NCI-H510A (cell line): ENCODE measurements at regions not wholly inside any gene's neighbourhood (a gene's known extent, or its start where the extent isn't known, plus 50 kb on each side); places are given as distances from the start of the nearest gene placed in this dataset.
"Not testable (repeated sequence)": the region's sequence is repeated elsewhere in the genome, so short reads cannot be mapped to it uniquely, and the experiment has no call there.

ENCODE experiments used
- DNase-seq: peaks from one replicate; lab custom pipeline; 2025; lab: John Stamatoyannopoulos, UW

DNA sequence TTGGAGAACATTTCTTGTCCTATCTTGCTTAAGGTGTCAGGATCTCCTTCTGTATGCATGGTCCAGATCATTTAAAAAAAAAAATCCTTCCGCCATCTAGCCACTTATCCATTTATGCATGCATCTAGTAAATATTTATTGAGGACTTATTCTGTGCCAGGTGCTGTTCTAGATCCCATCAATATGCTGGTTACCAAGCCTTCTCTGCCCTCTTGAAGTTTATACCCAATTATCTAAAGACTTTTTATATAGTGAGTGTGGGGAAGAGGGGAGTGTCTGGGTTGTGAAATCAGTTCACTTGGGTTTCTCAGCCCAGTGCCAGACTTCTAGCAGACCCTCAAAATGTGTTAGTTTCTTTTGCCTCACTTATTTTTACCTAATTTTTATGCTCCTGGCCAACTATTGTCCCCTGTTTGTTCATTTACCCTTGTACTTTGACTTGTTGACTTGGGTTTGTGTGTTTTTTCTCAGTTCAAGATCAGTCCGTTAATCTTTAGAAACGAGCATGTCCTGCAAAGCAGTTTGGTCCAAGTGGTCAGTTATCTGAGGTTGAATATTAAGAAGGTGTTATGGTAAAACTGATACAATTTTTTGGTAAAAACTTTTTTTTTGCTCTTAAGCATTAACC is 488.9 kb downstream of the PCNX1 start:
- DNase-seq: no peak

DNA sequence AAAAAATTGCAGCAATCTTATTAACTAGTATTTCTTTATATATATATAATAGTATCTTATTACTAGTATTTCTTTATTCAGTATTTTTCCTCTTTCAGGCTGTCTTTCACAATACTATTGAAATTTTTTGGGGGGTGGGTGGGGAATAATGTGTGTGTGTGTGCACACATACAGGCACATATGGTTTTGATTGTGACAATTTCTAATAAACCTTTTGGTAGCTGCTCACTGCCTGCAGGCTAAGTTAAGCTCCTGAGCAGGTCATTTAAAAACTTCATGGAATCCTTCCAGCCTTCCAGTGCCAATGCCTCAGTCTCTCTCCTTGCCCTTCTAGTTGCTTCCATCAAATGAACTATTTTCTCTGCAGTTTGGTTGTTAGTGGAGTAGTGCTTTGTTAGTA is 490.1 kb downstream of the PCNX1 start:
- no peak for DNase-seq

DNA sequence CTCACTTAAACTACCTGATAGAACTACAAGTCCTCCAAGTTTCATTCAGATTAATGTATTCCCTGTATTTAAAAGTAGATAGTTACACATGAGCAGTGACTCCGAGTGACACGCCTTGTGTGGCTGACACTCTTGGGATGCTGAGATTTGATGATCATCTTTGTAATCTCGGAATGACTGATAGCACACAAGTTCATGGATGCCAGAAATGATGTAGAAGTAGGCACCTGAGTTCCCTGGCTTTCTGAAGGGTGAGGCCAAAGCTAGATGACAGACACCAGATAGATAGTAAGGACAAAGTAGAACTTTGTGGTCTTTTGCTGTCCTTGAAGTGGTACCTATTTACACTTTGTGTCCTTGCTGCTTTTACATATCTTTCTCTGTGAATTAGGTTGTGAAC is 491.2 kb downstream of the PCNX1 start:
- no peak for DNase-seq

DNA sequence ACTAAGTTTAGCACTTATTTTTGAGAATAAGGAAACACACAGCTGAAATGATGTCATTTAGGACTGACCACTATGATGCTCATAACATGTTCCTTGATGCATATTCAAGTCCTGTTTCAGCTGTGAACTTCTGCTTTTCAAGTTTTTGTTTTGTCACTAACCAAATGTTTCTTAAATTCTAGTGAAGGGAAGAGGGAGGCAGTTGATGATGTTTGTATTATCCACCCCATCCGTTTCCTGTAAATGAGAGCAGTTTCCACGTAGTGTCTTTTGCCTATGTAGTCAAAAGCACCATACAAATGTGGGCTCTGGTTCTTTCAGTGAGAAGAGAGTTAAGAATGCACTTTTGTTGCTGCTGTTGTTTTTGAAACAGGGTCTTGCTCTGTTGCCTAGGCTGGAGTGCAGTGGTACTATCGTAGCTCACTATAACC is 491.8 kb downstream of the PCNX1 start:
- no peak for DNase-seq

DNA sequence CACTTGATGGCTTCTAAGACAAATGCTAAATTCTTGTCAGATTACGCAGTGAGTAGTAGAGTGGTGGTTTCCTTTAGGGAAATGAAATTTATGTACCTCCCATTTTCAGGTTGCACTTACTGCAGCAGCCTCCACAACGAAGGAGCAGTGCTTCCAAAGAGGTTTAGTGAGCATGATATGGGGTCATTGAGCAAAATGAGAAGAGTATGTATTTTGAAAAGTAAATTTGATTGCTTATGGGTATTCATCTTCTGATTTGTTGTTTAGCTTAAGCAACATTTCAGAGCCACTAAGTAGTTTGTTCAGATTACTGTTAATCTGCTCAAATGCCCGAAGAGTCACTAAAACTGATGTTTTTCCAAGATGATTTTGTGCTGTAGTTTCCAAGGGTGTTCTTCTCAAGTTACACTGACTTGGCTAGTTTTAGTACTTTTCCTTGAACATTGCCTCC is 493.6 kb downstream of the PCNX1 start:
- DNase-seq: no peak

DNA sequence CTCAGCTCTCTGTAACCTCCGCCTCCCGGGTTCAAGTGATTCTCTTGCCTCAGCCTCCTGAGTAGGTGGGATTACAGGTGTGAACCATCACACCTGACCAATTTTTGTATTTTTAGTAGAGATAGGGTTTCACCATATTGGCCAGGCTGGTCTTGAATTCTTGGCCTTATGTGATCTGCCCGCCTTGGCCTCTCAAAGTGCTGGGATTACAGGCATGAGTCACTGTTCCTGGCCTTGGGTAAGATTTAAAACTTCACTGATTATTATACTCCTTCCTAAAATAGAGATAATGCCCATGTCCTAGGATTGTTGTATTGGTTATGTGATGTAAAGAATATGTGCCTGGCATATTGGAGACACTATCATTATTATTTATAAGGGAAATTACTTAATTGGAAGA is 495.2 kb downstream of the PCNX1 start:
- DNase-seq: not testable (repeated sequence)

DNA sequence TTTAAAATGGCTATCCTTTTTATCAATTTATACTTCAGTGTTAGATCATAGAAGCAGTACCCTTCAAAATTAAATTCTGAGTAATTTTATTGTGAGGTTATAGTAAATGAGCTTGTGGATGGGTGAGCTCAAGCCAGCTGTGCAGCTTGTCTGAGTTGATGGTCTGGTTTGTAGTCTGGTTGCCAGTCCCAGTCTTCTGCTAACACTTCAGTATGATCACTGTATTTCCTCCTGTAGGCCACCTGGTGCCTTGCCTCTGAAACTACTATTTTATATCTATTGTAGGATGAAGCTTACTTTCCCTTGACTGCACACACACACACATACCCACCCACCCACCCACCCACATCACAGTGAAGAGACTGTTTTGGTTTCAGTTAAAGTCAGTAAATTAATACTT is 496.4 kb downstream of the PCNX1 start:
- peak; percentile 16 for DNase-seq

DNA sequence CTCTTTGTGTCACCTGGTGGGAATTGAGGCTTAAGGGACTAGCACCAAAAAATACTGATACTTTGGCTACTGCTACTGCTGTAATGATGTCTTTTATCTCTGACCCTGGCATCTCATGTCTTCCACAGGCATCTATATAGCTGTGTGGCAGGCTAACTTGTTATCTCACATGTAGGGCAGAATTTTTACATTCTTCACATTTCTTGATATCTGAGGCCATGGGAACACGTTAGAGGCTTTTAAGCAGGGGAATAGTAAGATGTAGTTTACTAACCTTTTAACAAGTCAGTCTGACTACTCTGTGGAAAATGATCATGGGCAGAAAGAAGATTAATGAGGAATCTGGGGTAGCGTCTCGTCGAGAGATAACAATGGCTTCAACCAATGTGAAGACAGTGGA is 498.4 kb downstream of the PCNX1 start:
- DNase-seq: no peak

DNA sequence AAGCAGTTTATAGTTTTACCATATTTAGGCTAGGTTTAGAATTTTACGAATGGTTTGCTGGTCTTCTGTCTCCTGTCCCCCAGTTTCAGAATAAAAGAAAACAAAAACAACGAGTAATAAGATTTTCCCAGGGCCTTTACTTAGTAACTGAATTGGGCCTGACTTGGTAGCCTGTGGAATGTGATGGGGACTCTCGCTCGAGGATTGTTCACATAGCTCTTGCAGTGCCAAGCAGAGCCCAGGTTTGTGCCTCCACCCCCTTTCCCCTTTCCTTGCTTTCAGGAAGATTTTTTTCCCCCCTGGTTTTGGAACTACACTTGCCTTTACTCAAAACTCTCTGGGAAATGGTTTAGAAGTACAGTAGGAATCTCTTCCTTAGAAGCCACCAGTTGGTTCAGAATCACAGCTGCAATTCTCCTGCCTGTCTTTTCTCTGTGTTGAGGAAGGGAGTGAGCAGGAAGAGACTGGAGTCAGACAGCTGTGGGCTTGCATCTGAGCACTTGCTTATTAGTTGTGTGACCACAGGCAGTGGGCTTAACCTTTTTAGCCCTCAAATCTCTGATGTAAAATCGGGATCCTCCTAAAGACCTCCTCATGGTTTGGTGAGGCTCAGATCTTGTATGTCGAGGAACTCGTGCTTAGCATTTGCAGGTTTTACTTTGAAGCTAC is 501.2 kb downstream of the PCNX1 start:
- DNase-seq: no peak

DNA sequence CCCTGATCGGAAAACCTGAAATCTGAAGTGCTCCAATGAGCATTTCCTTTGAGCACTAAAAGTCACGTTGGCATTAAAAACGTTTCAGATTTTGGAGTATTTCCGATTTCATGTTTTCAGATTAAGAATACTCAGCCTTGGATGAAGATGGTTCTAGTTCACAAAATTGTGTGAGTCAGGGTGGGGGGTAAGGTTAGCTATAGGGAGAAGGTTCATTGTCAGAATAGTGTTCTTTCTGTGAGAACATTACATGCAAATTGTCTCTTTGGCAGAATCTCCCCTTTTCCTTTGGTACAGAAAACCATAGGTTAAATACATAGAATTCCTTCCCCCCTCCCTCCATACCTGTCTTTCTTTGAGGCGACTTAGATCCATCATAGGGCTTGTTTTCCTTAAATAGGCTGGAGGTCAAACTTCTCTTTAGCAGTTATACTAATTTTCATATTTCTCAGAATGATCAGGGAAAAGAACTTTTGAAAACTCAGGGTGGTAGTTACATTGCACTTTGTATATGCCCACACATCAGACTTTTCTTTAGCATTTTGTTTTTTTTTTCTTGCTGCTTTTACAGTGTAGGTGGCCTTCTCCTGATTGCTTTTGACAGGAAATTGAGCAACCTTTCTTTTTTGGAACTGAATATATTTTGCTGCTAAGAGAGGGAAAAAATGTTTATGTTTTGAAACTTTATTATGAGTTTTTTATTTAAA is 503.5 kb downstream of the PCNX1 start:
- no peak for DNase-seq

DNA sequence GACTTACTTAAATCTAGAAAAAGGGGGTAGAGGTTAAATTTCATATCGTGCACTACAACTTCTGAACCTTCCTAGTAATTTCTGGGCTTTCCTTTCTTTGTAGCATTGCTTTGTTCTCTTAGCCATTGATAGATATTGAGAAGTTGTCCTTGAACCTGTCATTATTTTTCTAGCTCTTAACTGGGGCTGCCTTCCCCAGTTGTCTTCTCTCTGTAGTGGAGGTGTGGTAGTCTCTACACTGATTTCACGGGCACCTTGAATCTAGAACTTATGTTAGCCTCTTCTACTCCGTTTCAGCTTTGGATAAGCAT is 504.0 kb downstream of the PCNX1 start:
- no peak for DNase-seq

DNA sequence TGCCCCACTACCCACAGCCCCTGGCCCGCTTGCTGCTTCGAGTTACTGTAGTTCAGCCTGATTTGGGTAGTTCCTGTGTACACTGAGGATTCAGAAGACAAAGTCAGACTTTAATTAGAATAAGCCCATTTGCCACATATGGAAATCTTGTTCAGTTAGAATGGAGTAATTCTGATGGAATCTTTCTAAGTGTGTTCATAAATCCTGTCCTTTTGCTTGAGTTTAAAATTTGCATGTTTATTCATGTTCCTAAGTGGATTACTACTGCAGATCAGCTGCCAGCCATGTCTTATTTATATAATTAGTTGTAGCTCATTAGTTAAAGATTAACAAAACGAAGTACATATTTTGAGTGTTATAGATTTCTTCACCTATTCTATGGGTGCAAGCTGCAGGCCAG is 504.5 kb downstream of the PCNX1 start:
- DNase-seq: no peak

DNA sequence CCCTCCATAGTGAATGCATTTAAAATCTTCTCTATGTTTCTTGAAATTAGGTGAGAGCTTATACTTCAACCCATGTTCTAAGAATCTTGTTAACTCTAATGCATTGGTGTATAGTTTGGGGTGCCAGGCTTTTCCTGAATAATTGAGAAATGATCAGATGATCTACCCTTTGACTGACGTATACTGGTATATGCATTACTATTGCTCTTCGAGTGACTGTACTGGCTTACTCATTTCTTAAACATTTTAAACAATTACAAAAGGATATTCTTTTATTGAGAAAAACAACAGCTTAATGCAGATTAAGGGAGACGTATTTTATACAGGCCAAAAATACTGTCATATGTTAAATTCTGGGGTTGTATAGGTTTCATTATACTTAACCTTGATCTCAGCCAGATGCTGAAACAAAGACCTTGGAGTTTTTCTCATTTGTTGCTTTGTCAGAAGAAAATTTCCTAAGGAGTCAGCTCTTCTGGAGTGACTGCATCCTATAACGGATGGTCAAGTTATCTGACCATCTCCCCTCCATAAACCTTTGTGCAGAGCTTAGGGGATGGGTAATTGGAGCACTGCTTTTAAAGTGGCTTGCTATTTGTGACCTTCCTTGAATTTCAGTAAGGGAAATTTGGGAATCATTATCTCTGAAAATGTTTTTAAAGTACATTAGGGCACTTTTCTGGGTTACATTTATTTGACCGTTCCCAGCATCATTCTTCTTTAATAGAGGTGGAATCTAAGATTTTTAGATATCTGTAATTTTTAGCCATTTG is 507.6 kb downstream of the PCNX1 start:
- DNase-seq: no peak

DNA sequence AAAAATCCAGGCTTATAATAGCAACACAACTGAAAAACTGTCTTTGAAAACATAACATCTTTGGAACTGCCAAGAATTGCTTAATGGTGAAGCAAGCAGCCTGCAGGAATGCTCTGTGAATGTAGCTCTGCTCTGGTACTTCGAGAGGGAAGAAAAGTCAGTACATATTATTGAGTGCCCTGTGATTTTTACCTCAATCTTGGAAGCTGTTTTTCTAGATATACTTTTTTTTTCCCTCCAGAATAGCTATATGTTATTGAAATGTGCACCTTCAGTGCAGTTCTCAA is 508.1 kb downstream of the PCNX1 start:
- no peak for DNase-seq

DNA sequence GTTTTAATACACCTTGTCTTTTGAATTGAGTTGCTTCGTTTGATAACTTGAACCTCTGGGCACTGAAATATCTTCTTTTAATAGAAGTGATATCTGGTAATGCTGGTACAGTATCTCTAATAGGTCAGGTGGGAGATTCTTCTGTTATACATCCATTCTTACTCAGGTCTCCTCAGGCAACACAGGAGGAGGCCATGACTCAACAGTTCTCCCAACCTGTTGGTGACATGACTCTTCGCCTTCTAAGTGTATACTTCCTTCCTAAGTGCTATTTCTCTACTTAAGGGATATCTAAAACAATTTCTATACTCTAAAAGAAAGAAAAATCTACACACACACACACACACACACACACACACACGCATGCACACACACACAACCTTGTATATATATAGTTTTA is 509.1 kb downstream of the PCNX1 start:
- DNase-seq: no peak

DNA sequence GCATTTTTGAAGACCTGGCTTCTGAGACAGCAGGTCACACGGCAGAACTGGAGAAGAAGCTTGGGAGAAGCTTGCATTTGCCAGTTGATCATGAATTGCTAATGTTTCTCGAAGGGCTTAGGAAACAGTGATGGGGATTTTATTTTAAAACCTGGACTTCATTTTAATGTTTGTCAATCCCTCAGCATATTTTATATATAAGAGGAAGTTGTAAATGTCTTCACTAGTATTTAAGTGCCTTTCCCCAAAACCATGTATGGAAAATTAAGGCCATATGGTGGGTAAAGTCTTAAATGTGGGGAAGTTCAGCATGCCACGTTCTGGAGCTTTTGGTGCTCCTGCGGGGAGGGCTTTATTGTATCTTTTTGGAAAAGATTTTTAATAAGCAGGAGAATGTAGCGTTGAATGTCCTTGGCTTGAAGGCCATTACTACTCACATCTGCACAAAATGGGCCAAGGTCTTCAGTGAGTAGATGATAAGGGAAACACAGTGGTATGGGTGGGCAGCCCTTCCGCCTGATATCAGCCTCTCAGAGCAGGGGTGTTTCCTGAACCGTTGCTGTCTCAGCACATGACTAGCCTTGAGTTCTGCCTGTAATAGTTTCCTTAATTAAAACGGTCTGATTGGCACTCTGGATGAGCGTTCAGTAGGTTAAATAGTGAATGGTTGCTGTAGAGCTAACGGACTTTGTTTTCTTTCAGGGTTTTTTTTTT is 511.4 kb downstream of the PCNX1 start:
- no peak for DNase-seq

DNA sequence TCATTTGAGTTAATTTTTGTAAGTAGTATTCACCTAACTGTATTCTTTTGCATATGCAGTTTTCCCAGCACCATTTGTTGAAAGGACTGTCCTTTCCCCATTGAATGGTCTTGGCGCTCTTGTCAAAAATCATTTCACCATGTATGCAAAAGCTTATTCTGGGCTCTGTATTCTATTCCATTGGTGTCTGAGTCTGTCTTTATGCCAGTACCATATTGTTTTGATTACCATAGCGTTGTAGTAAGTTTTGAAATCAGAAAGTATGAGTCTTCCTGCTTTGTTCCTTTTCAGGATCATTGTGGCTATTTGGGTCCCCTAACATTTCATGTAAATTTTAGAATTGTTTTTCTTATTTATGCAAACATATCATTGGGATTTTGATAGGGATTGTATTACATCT is 508.7 kb upstream of the RGS6 start:
- DNase-seq: no peak

DNA sequence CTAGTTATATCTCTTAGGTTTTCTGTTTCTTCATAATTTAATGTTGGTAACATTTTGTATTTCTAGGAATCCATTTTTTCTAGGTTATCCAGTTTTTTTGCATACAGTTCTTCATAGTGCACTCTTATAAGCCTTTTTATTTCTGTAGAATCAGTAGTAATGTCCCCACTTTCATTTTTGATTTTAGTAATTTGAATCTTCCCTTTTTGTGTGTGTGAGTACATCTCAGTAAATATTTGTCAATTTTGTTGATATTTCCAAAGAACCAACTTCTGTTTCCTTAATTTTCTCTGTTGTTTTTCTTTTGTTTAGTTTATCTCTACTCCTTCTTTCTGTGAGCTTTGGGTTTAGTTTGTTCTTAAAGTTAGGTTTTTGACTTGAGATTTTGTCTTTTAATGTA is 507.3 kb upstream of the RGS6 start:
- no peak for DNase-seq

DNA sequence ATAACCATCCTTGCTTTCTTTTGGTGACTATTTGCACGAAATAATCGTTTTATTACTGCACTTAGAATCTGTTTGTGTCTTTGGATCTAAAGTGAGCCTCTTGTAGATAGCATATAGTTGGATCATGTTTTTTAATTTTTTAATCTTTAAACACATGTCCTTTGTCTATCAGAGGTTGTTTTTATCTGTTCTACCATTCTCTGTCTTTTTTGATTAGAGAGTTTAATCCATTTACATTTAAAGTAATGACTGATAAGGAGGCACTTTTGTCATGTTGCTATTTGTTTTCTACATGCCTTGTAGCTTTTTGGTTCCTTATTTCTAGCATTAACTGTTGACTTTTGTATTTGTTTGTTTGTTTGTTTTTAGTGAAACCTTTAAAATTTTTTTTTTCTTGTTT is 506.2 kb upstream of the RGS6 start:
- DNase-seq: no peak

DNA sequence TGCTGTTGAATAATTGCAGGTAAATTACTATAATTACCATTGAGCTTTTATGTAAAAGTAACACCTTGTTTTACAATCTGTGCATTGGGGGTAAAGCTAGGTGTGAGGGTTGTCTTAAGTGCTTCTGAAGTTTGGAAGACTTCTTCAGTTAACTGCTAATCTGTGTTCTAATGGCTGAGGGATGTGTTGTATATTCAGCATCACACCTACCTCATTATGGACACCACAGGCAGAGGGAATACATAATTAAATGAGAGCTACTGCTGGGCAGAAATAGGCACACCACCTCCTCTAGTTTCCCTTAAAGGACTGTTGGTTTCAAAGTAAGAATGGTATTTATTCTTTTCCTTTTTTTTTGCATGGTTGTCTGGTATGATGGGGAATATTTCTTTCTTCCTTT is 502.3 kb upstream of the RGS6 start:
- DNase-seq: no peak

DNA sequence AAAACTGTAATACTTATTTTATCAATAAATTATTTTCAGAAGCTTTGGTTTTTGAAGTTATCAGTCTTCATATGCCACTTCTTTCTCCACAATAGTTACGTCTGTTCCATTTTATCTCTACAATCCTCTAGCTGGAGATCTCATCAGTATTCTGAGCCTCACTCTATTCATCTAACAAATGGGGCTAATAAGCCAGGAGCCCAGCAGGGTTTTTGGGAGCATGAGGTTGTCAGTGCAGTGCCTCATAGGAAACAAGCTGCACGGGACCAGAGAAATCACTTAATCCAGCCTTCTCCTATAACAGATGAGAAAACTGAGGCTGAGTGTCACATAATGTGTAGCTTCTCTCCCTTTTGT is 501.9 kb upstream of the RGS6 start:
- no peak for DNase-seq

DNA sequence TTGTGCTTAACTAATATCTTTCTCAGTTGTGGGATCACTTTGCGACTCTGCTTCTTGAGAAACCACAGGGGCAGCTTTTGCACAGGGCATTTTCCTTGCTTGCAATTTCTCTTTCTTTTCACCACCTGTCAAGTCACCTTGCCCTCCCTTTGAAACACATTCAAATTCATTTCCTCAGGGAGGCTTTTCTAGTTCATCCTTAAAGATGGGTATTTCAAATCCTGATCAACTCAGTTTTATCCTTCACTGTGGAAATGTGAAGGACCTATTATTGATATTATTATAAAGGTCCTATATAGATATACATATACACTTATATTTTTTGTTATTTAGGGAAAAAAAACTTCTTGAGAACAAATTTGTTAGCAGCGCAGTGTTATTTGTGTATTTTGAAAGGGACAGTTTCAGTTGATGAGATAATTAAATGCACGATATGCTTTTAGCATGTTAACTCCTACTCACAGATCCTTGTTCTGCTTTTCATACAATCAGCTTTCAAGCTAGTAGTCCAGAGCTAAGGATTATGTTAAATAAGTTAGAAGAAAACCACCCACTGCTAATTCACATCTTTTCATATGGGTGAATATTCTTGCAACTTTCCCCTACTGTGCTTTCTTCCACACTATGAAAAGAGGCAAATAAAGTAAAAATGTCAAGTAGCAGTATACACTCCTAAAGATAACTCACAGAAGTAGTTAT is 501.4 kb upstream of the RGS6 start:
- no peak for DNase-seq
